ENCODE measurements at regions not wholly inside any gene's neighbourhood (a gene's known extent, or its start where the extent isn't known, plus 50 kb on each side); places are given as distances from the start of the nearest gene placed in this dataset.
"Not testable (repeated sequence)": the region's sequence is repeated elsewhere in the genome, so short reads cannot be mapped to it uniquely, and the experiment has no call there.

- no peak for DNase-seq
These were observed 308.4 kb downstream of the CYRIA start for GRCh38 chr2:16357188-16357587.

- DNase-seq: no peak
These were observed 314.1 kb downstream of the CYRIA start for GRCh38 chr2:16351541-16351940.

GRCh38 chr2:16351137-16351536, 314.5 kb downstream of the CYRIA start:
- DNase-seq: no peak

GRCh38 chr2:16350211-16350610, 315.4 kb downstream of the CYRIA start:
- no peak for DNase-seq

- DNase-seq: no peak
These were observed 315.8 kb downstream of the CYRIA start for GRCh38 chr2:16349811-16350210.

- DNase-seq: no peak
These were observed 316.7 kb downstream of the CYRIA start for GRCh38 chr2:16348821-16349515.

- DNase-seq: no peak
These were observed 319.0 kb downstream of the CYRIA start for GRCh38 chr2:16346671-16347070.

GRCh38 chr2:16345231-16345630, 320.4 kb downstream of the CYRIA start:
- DNase-seq: not testable (repeated sequence)

GRCh38 chr2:16339206-16339605, 326.4 kb downstream of the CYRIA start:
- DNase-seq: no peak

GRCh38 chr2:16338026-16338425, 327.6 kb downstream of the CYRIA start:
- no peak for DNase-seq

- DNase-seq: no peak
These were observed 328.7 kb downstream of the CYRIA start for GRCh38 chr2:16336916-16337315.

- no peak for DNase-seq
These were observed 329.1 kb downstream of the CYRIA start for GRCh38 chr2:16336491-16336890.

- DNase-seq: no peak
These were observed 329.7 kb downstream of the CYRIA start for GRCh38 chr2:16335947-16336346.

- no peak for DNase-seq
These were observed 330.1 kb downstream of the CYRIA start for GRCh38 chr2:16335604-16335930.

- DNase-seq: no peak
These were observed 330.6 kb downstream of the CYRIA start for GRCh38 chr2:16334886-16335603.

GRCh38 chr2:16334366-16334765, 331.3 kb downstream of the CYRIA start:
- no peak for DNase-seq

- DNase-seq: no peak
These were observed 332.0 kb downstream of the CYRIA start for GRCh38 chr2:16333681-16334080.

GRCh38 chr2:16332681-16333557, 332.7 kb downstream of the CYRIA start:
- no peak for DNase-seq

GRCh38 chr2:16331772-16332171, 333.9 kb downstream of the CYRIA start:
- no peak for DNase-seq

- DNase-seq: no peak
These were observed 334.7 kb downstream of the CYRIA start for GRCh38 chr2:16330982-16331381.

GRCh38 chr2:16330571-16330970, 335.1 kb downstream of the CYRIA start:
- DNase-seq: no peak

GRCh38 chr2:16330012-16330411, 335.6 kb downstream of the CYRIA start:
- no peak for DNase-seq

- no peak for DNase-seq
These were observed 336.2 kb downstream of the CYRIA start for GRCh38 chr2:16329421-16329820.
